Progenitor cell of endocrine pancreas (in vitro differentiated cells): ENCODE measurements at regions not wholly inside any gene's neighbourhood (a gene's known extent, or its start where the extent isn't known, plus 50 kb on each side); places are given as distances from the start of the nearest gene placed in this dataset.

ENCODE experiments used
- DNase-seq: peaks from one replicate; pipeline ENCODE4 v3.0.0; 2021; ENCODE audit warnings: low spot score; ENCODE audit not compliant: unreplicated experiment
- H3K27ac Mint-ChIP-seq: 2 replicates; pipeline ENCODE4 v1.8.0; 2021; ENCODE audit warnings: mild to moderate bottlenecking, moderate library complexity, mixed read lengths
- H3K27me3 Mint-ChIP-seq: 2 replicates; pipeline ENCODE4 v1.8.0; 2021; ENCODE audit warnings: mixed read lengths
- H3K36me3 Mint-ChIP-seq: 2 replicates; pipeline ENCODE4 v1.8.0; 2022; ENCODE audit warnings: mixed read lengths; ENCODE audit not compliant: insufficient read depth
- H3K4me1 Mint-ChIP-seq: 2 replicates; pipeline ENCODE4 v1.8.0; 2021; ENCODE audit warnings: low read depth, mixed read lengths
- H3K4me3 Mint-ChIP-seq: 2 replicates; pipeline ENCODE4 v1.8.0; 2021; ENCODE audit warnings: low read depth, mild to moderate bottlenecking, moderate library complexity, mixed read lengths
- H3K9me3 Mint-ChIP-seq: 2 replicates; pipeline ENCODE4 v1.8.0; 2021; ENCODE audit warnings: low read depth, mixed read lengths
- TF ChIP-seq, protein P1 (sequence below): fragments of 200-600 bp; sonication (generic); IDR thresholded peaks from one replicate; pipeline ENCODE4 v1.5.0; 2021; ENCODE audit warnings: antibody characterized with exemption, mild to moderate bottlenecking; ENCODE audit not compliant: unreplicated experiment

GRCh38 chr2:82485701-82486100 is 1973.4 kb downstream of the SUCLG1 start:
- Mint-ChIP-seq H3K9me3 (no peaks in the 10 kb centered on the region), H3K27me3 (no peaks in the 10 kb centered on the region), H3K4me1 (no peaks in the 10 kb centered on the region), H3K36me3 (no peaks in the 10 kb centered on the region), H3K4me3 (no peak overlapping the region), H3K27ac (no peak overlapping the region)
- DNase-seq, result no peak
- TF ChIP-seq, protein P1, sequence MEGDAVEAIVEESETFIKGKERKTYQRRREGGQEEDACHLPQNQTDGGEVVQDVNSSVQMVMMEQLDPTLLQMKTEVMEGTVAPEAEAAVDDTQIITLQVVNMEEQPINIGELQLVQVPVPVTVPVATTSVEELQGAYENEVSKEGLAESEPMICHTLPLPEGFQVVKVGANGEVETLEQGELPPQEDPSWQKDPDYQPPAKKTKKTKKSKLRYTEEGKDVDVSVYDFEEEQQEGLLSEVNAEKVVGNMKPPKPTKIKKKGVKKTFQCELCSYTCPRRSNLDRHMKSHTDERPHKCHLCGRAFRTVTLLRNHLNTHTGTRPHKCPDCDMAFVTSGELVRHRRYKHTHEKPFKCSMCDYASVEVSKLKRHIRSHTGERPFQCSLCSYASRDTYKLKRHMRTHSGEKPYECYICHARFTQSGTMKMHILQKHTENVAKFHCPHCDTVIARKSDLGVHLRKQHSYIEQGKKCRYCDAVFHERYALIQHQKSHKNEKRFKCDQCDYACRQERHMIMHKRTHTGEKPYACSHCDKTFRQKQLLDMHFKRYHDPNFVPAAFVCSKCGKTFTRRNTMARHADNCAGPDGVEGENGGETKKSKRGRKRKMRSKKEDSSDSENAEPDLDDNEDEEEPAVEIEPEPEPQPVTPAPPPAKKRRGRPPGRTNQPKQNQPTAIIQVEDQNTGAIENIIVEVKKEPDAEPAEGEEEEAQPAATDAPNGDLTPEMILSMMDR, result no peak

DNA sequence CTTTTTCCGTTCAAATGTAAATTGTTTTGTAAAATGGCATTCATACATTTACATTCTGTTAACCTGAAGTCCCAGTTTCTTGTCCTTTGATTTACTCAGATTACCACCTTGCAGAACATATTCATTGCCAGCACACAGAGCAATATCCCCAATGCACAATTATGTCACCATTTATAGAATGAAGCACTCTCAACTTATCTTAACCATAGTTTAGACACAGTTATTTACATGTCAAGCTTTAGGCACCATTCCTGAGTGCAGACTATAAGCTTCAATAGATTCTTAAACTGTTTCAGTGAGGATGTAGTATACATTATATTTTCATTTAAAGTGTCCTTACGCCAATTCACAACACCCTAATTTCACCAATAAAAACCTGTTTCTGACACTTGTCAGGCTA is 1977.9 kb downstream of the SUCLG1 start:
- H3K27ac Mint-ChIP-seq, result no peak overlapping the region
- no peaks in the 10 kb centered on the region for H3K9me3 Mint-ChIP-seq
- H3K4me3 Mint-ChIP-seq, result no peak overlapping the region
- no peak for DNase-seq
- H3K36me3 Mint-ChIP-seq, result no peaks in the 10 kb centered on the region
- TF ChIP-seq, protein P1, result no peak
- no peaks in the 10 kb centered on the region for H3K27me3 Mint-ChIP-seq
- no peaks in the 10 kb centered on the region for H3K4me1 Mint-ChIP-seq

GRCh38 chr2:82478641-82479040 is 1980.4 kb downstream of the SUCLG1 start:
- DNase-seq, result no peak
- Mint-ChIP-seq H3K4me1 (no peaks in the 10 kb centered on the region), H3K4me3 (no peak overlapping the region), H3K36me3 (no peaks in the 10 kb centered on the region), H3K9me3 (no peaks in the 10 kb centered on the region), H3K27me3 (no peaks in the 10 kb centered on the region), H3K27ac (no peak overlapping the region)
- TF ChIP-seq, protein P1, result no peak

DNA sequence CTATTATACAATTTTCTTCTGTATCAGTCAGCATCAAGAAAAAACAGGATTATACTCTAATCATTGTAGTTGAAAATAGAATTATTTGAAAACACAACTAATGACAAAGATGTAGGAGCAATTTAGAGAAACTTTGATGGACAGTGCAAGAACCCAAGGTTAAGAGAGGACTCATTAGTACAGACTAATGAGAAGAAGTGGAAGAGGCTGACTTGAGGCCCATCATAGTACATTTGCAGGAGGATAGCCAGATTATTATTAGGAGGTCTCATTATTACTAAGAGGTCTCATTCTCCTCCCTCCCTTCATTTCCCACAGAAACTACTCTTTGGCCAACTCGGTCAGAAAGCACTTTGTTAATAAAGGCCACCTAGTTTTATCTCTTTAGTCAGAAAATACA is 1983.0 kb downstream of the SUCLG1 start:
- no peaks in the 10 kb centered on the region for H3K36me3 Mint-ChIP-seq
- H3K9me3 Mint-ChIP-seq, result no peaks in the 10 kb centered on the region
- no peaks in the 10 kb centered on the region for H3K27me3 Mint-ChIP-seq
- H3K4me1 Mint-ChIP-seq, result no peaks in the 10 kb centered on the region
- H3K4me3 Mint-ChIP-seq, result no peak overlapping the region
- no peak overlapping the region for H3K27ac Mint-ChIP-seq
- TF ChIP-seq, protein P1, result no peak
- DNase-seq, result no peak

GRCh38 chr2:82428251-82428650 is 2030.8 kb downstream of the SUCLG1 start:
- Mint-ChIP-seq H3K36me3 (no peaks in the 10 kb centered on the region), H3K4me3 (no peak overlapping the region), H3K4me1 (no peaks in the 10 kb centered on the region), H3K27ac (no peak overlapping the region), H3K27me3 (no peaks in the 10 kb centered on the region), H3K9me3 (no peaks in the 10 kb centered on the region)
- TF ChIP-seq, protein P1, result no peak
- no peak for DNase-seq
